CD14-positive monocyte (primary cell): ENCODE measurements at regions not wholly inside any gene's neighbourhood (a gene's known extent, or its start where the extent isn't known, plus 50 kb on each side); places are given as distances from the start of the nearest gene placed in this dataset.

Experiments
- DNase-seq, 3 donors: peaks; one replicate each; pipeline ENCODE4 v3.0.0-alpha.2; 2011 to 2022
- H2AFZ ChIP-seq: 2 replicates; pipeline ENCODE4 v1.6.0; 2012; ENCODE audit warnings: mild to moderate bottlenecking, low read depth, low read length, inconsistent platforms; ENCODE audit not compliant: insufficient read depth, poor library complexity, severe bottlenecking
- H3K27ac ChIP-seq, 2 donors: 1 replicate in 1 of 2; 2 replicates in 1 of 2; pipeline ENCODE4 v1.5.1; 2012 to 2013; ENCODE audit warnings: low read length in 2 of 2, control low read depth in 1 of 2, inconsistent platforms in 1 of 2, low read depth in 1 of 2, mild to moderate bottlenecking in 1 of 2
- H3K27me3 ChIP-seq, 2 donors: one replicate each; pipeline versions ENCODE4 v1.6.0 to v1.6.1; 2011 to 2013; ENCODE audit warnings: low read length in 2 of 2; ENCODE audit not compliant: control insufficient read depth in 2 of 2, insufficient read depth in 2 of 2
- H3K36me3 ChIP-seq, 2 donors: replicated peaks in 1 of 2; 1 replicate in 1 of 2; 2 replicates in 1 of 2; pipeline versions ENCODE4 v1.5.1 to v1.6.1; 2012 to 2013; ENCODE audit warnings: low read length in 2 of 2, control low read depth in 1 of 2, inconsistent platforms in 1 of 2, mild to moderate bottlenecking in 1 of 2; ENCODE audit not compliant: insufficient read depth in 2 of 2, control insufficient read depth in 1 of 2
- H3K4me1 ChIP-seq, 2 donors: 1 replicate in 1 of 2; 2 replicates in 1 of 2; pipeline versions ENCODE4 v1.5.1 to v1.6.1; 2012 to 2013; ENCODE audit warnings: low read length in 2 of 2, control low read depth in 1 of 2, inconsistent platforms in 1 of 2, mild to moderate bottlenecking in 1 of 2, moderate library complexity in 1 of 2; ENCODE audit not compliant: insufficient read depth in 2 of 2, control insufficient read depth in 1 of 2
- H3K4me2 ChIP-seq: replicated peaks from 2 replicates; pipeline ENCODE3; 2012; ENCODE audit warnings: low read length, moderate library complexity, mild to moderate bottlenecking; ENCODE audit not compliant: poor library complexity, severe bottlenecking; ENCODE audit errors: extremely low read depth
- H3K4me3 ChIP-seq, 3 experiments: fragments of 200-600 bp in 1 of 3; sonication (generic) in 1 of 3; replicated peaks in 1 of 3; 1 replicate in 2 of 3; 2 replicates in 1 of 3; pipeline ENCODE4 v1.5.1; 2011 to 2013; ENCODE audit warnings: low read length in 3 of 3, mild to moderate bottlenecking in 3 of 3, control low read depth in 2 of 3, low read depth in 2 of 3, inconsistent platforms in 1 of 3, moderate library complexity in 1 of 3
- H3K79me2 ChIP-seq: 2 replicates; pipeline ENCODE4 v1.6.0; 2012; ENCODE audit warnings: mild to moderate bottlenecking, control low read depth, inconsistent platforms, low read length, moderate library complexity; ENCODE audit not compliant: insufficient read depth
- H3K9ac ChIP-seq: 2 replicates; pipeline ENCODE4 v1.6.0; 2017; ENCODE audit warnings: low read length, mild to moderate bottlenecking; ENCODE audit not compliant: insufficient read depth, poor library complexity, severe bottlenecking
- H3K9me3 ChIP-seq, 2 donors: replicated peaks in 1 of 2; 1 replicate in 1 of 2; 2 replicates in 1 of 2; pipeline versions ENCODE4 v1.5.1 to v1.6.1; 2012 to 2013; ENCODE audit warnings: low read length in 2 of 2, control low read depth in 1 of 2; ENCODE audit not compliant: control insufficient read depth in 1 of 2, insufficient read depth in 1 of 2
- H4K20me1 ChIP-seq: 2 replicates; pipeline ENCODE4 v1.6.0; 2012; ENCODE audit warnings: mild to moderate bottlenecking, low read length, control low read depth, moderate library complexity; ENCODE audit not compliant: insufficient read depth
- H3K27ac Mint-ChIP-seq, 7 donors: one replicate each; pipeline ENCODE4 v1.8.0; 2020; ENCODE audit warnings: mild to moderate bottlenecking in 7 of 7, mixed read lengths in 7 of 7, moderate library complexity in 6 of 7, inconsistent platforms in 2 of 7
- H3K27me3 Mint-ChIP-seq, 3 donors: one replicate each; pipeline ENCODE4 v1.8.0; 2021 to 2022; ENCODE audit warnings: low read depth in 3 of 3, mild to moderate bottlenecking in 3 of 3, mixed read lengths in 3 of 3, moderate library complexity in 3 of 3, inconsistent platforms in 1 of 3
- H3K36me3 Mint-ChIP-seq, 2 donors: one replicate each; pipeline ENCODE4 v1.8.0; 2020; ENCODE audit warnings: mixed read lengths in 2 of 2, inconsistent platforms in 1 of 2, mild to moderate bottlenecking in 1 of 2
- H3K4me1 Mint-ChIP-seq: one replicate; pipeline ENCODE4 v1.8.0; 2020; ENCODE audit warnings: mild to moderate bottlenecking, mixed read lengths
- H3K4me3 Mint-ChIP-seq, 2 donors: one replicate each; pipeline ENCODE4 v1.8.0; 2020; ENCODE audit warnings: mild to moderate bottlenecking in 2 of 2, mixed read lengths in 2 of 2, moderate library complexity in 1 of 2
- H3K9me3 Mint-ChIP-seq, 7 donors: one replicate each; pipeline ENCODE4 v1.8.0; 2020 to 2022; ENCODE audit warnings: mixed read lengths in 7 of 7, mild to moderate bottlenecking in 6 of 7, moderate library complexity in 6 of 7, inconsistent platforms in 2 of 7
- WGBS: methylation state at CpG from one replicate; pipeline ENCODE4 v1.1.5; 2013; ENCODE audit warnings: missing lambda C conversion rate; ENCODE audit not compliant: insufficient coverage; 5-methylcytosine and 5-hydroxymethylcytosine counted together
- intact Hi-C, 2 donors: fragments of 100-400 bp; cut with micrococcal nuclease; formaldehyde crosslinking; loops; one replicate each; pipeline versions ENCODE4 v1.15.0 to v1.15.1; 2023
- TF ChIP-seq, protein P1 (sequence below): fragments of 200-600 bp; IDR thresholded peaks from one replicate; pipeline ENCODE4 v1.8.0; 2022; ENCODE audit warnings: antibody characterized with exemption, mild to moderate bottlenecking

DNA sequence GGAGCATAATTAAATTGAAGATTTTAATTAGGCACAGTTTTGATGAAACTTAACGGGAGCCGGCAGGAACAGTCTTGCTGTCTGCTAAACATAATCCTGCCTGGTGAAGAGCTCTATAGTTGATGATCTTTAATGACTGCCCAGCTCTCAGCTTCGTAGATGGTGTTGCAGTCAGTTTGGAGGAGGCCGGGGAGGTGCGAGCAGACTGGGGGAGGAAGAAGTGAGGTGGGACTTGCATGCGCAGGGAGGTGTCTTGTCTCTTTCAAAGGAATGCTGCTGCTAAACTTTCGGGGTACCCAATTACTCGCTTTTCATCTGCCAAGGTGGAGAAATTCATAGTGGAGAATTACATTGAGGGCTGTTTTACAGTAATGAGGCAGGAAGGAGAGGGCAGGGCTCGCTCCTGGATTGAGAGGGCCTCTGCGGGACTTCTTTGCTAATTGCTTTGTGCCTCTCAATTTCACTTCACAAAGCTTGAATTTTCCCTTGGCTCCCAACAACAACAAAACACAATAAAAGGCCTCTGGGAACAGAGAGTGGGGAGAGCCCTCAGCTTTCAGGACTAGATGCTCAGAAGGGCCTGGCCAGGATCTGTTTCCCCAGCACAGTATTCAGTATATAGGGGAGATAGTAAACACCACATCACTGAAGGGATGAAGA is 257.9 kb upstream of the ADRA1B start:
- Histone ChIP-seq H3K4me3 (no peak overlapping the region), H3K36me3 (no peaks in the 10 kb centered on the region), H2AFZ (no peak overlapping the region), H3K4me2 (no peak overlapping the region), H3K27ac (no peak overlapping the region), H3K9ac (no peak overlapping the region), H3K4me1 (no peaks in the 10 kb centered on the region), H4K20me1 (no peaks in the 10 kb centered on the region), H3K79me2 (no peaks in the 10 kb centered on the region), H3K27me3 (no peaks in the 10 kb centered on the region), H3K9me3 (no peaks in the 10 kb centered on the region)
- Mint-ChIP-seq H3K36me3 (no peaks in the 10 kb centered on the region), H3K27ac (no peak overlapping the region), H3K27me3 (peaks cover 0 to 9% (median 0%) of the 10 kb centered on the region in 3 donors), H3K4me3 (no peak overlapping the region), H3K9me3 (peaks cover 0 to 3% (median 0%) of the 10 kb centered on the region in 7 donors), H3K4me1 (no peaks in the 10 kb centered on the region)
- intact Hi-C loops, result no loop called here
- TF ChIP-seq, protein P1, sequence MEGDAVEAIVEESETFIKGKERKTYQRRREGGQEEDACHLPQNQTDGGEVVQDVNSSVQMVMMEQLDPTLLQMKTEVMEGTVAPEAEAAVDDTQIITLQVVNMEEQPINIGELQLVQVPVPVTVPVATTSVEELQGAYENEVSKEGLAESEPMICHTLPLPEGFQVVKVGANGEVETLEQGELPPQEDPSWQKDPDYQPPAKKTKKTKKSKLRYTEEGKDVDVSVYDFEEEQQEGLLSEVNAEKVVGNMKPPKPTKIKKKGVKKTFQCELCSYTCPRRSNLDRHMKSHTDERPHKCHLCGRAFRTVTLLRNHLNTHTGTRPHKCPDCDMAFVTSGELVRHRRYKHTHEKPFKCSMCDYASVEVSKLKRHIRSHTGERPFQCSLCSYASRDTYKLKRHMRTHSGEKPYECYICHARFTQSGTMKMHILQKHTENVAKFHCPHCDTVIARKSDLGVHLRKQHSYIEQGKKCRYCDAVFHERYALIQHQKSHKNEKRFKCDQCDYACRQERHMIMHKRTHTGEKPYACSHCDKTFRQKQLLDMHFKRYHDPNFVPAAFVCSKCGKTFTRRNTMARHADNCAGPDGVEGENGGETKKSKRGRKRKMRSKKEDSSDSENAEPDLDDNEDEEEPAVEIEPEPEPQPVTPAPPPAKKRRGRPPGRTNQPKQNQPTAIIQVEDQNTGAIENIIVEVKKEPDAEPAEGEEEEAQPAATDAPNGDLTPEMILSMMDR, result no peak
- 98% methylated on average over 8 of the region's 10 CpGs for WGBS
- DNase-seq, result no peak

- H3K9me3 Mint-ChIP-seq, result peaks cover 0 to 3% (median 0%) of the 10 kb centered on the region in 7 donors
- H3K79me2 ChIP-seq, result no peaks in the 10 kb centered on the region
- no peaks in the 10 kb centered on the region for H3K36me3 Mint-ChIP-seq
- H3K36me3 ChIP-seq, result no peaks in the 10 kb centered on the region
- H3K27me3 ChIP-seq, result no peaks in the 10 kb centered on the region
- no peaks in the 10 kb centered on the region for H3K4me1 ChIP-seq
- H3K4me2 ChIP-seq, result no peak overlapping the region
- TF ChIP-seq, protein P1, result no peak
- DNase-seq, result no peak
- WGBS, result 80% methylated on average over 1 of the region's 2 CpGs
- no peak overlapping the region for H2AFZ ChIP-seq
- no peaks in the 10 kb centered on the region for H4K20me1 ChIP-seq
- intact Hi-C loops, result no loop called here
- H3K27ac Mint-ChIP-seq, result no peak overlapping the region
- no peaks in the 10 kb centered on the region for H3K4me1 Mint-ChIP-seq
- H3K4me3 ChIP-seq, result no peak overlapping the region
- H3K9me3 ChIP-seq, result no peaks in the 10 kb centered on the region
- H3K27ac ChIP-seq, result no peak overlapping the region
- peaks cover 0 to 9% (median 0%) of the 10 kb centered on the region in 3 donors for H3K27me3 Mint-ChIP-seq
- H3K9ac ChIP-seq, result no peak overlapping the region
- no peak overlapping the region for H3K4me3 Mint-ChIP-seq
Observed at GRCh38 chr5:159660401-159660800, 255.9 kb upstream of the ADRA1B start.
